Lung (tissue), 11 donors: ENCODE measurements at regions not wholly inside any gene's neighbourhood (a gene's known extent, or its start where the extent isn't known, plus 50 kb on each side); places are given as distances from the start of the nearest gene placed in this dataset.

Experiments
- ATAC-seq: fragments of 200-7000 bp; cut with Tn5 transposase; one replicate; pipeline ENCODE4 v1.9.1; 2020; ENCODE audit warnings: moderate number of reproducible peaks; ENCODE audit not compliant: insufficient read depth, low FRiP score
- DNase-seq, 3 donors: peaks; one replicate each; pipeline ENCODE4 v3.0.0-alpha.2; 2013 to 2017
- H3K27ac ChIP-seq, 2 donors: one replicate each; pipeline ENCODE4 v1.5.1; 2013; ENCODE audit warnings: mild to moderate bottlenecking in 2 of 2, moderate library complexity in 2 of 2, control low read depth in 1 of 2, inconsistent platforms in 1 of 2, low read depth in 1 of 2, low read length in 1 of 2
- H3K27me3 ChIP-seq, 3 donors: one replicate each; pipeline ENCODE4 v1.5.1; 2013; ENCODE audit warnings: low read length in 2 of 3; ENCODE audit not compliant: control insufficient read depth in 3 of 3, insufficient read depth in 3 of 3
- H3K36me3 ChIP-seq, 4 donors: one replicate each; pipeline ENCODE4 v1.5.1; 2013; ENCODE audit warnings: low read length in 4 of 4, mild to moderate bottlenecking in 1 of 4, moderate library complexity in 1 of 4; ENCODE audit not compliant: control insufficient read depth in 4 of 4, insufficient read depth in 4 of 4
- H3K4me1 ChIP-seq, 5 donors: one replicate each; pipeline ENCODE4 v1.5.1; 2013; ENCODE audit warnings: low read length in 5 of 5, mild to moderate bottlenecking in 2 of 5, moderate library complexity in 1 of 5; ENCODE audit not compliant: control insufficient read depth in 5 of 5, insufficient read depth in 5 of 5
- H3K4me3 ChIP-seq: one replicate; pipeline ENCODE4 v1.5.1; 2013; ENCODE audit warnings: mild to moderate bottlenecking, control low read depth, moderate library complexity
- H3K9ac ChIP-seq, 2 donors: one replicate each; pipeline ENCODE4 v1.5.1; 2013; ENCODE audit warnings: low read length in 2 of 2, control low read depth in 1 of 2; ENCODE audit not compliant: insufficient read depth in 1 of 2
- H3K9me3 ChIP-seq, 4 donors: one replicate each; pipeline ENCODE4 v1.5.1; 2013; ENCODE audit warnings: low read length in 3 of 4, mild to moderate bottlenecking in 1 of 4, moderate library complexity in 1 of 4; ENCODE audit not compliant: control insufficient read depth in 4 of 4, insufficient read depth in 3 of 4
- WGBS, 2 donors: extraction: QIAGEN DNeasy Blood & Tissue Kit; methylation state at CpG; one replicate each; pipeline ENCODE4 v1.1.7; 2013; 5-methylcytosine and 5-hydroxymethylcytosine counted together
- TF ChIP-seq, protein P1 (sequence below): IDR thresholded peaks from 2 replicates; pipeline ENCODE4 v1.5.1; 2012; ENCODE audit warnings: mild to moderate bottlenecking; ENCODE audit errors: control extremely low read depth, extremely low read depth
- donor health status: control.
- donor health status: control.
- donor health status: Bipolar disorder and iron deficiency.
- donor health status: healthy.
- donor health status: DM: yes; HTN: yes; CAD: no.

DNA sequence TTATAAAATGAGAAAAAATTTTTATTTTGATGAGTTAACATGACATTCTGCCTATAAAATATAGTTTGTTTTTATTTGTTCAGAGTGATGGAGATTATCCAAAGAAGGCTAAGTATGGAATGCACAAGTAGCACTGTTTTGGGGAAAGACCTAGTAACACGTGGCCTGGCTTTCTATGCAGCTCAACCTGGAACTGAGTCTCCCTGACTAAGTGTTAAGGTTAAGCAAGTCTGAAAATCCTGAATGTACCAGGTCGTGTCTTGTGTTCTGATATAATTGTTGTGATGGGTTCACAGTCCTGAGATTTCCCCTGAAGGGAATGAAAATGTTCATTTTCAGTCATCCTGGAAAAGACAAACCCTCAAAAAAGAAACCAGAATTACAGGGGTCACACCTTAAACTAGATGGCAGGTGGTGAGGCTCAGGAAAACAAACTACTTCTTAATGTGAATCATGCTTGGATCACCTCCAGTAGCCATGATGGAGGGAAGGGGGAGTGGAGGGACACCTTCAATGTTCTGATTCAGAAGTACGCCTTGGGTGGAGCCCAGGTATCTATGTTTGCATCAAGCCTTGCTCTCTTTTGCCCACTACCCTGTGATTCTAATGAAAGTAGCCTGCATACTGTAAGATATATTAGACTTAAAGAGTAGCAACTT is 236.8 kb downstream of the ALX1 start:
- TF ChIP-seq, protein P1, sequence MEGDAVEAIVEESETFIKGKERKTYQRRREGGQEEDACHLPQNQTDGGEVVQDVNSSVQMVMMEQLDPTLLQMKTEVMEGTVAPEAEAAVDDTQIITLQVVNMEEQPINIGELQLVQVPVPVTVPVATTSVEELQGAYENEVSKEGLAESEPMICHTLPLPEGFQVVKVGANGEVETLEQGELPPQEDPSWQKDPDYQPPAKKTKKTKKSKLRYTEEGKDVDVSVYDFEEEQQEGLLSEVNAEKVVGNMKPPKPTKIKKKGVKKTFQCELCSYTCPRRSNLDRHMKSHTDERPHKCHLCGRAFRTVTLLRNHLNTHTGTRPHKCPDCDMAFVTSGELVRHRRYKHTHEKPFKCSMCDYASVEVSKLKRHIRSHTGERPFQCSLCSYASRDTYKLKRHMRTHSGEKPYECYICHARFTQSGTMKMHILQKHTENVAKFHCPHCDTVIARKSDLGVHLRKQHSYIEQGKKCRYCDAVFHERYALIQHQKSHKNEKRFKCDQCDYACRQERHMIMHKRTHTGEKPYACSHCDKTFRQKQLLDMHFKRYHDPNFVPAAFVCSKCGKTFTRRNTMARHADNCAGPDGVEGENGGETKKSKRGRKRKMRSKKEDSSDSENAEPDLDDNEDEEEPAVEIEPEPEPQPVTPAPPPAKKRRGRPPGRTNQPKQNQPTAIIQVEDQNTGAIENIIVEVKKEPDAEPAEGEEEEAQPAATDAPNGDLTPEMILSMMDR: no peak
- H3K27ac ChIP-seq: no peak overlapping the region
- 71 to 82% methylated on average over 3 of the region's 3 CpGs for WGBS, 2 donors

GRCh38 chr12:85519163-85519562 is 239.1 kb downstream of the ALX1 start:
- Histone ChIP-seq H3K4me1 (no peaks in the 10 kb centered on the region), H3K9ac (no peak overlapping the region), H3K36me3 (no peaks in the 10 kb centered on the region), H3K4me3 (no peak overlapping the region), H3K27me3 (no peaks in the 10 kb centered on the region), H3K27ac (no peak overlapping the region), H3K9me3 (no peaks in the 10 kb centered on the region)
- DNase-seq (no peak), ATAC-seq (no peak)
- 71 to 73% methylated on average over 3 of the region's 3 CpGs for WGBS, 2 donors
- TF ChIP-seq, protein P1: no peak

More for the DNA sequence above, 236.8 kb downstream of the ALX1 start:
- Histone ChIP-seq H3K4me3 (no peak overlapping the region), H3K9me3 (no peaks in the 10 kb centered on the region), H3K9ac (no peak overlapping the region), H3K27me3 (no peaks in the 10 kb centered on the region), H3K4me1 (no peaks in the 10 kb centered on the region), H3K36me3 (no peaks in the 10 kb centered on the region)
- no peak for DNase-seq
- ATAC-seq: no peak

DNA sequence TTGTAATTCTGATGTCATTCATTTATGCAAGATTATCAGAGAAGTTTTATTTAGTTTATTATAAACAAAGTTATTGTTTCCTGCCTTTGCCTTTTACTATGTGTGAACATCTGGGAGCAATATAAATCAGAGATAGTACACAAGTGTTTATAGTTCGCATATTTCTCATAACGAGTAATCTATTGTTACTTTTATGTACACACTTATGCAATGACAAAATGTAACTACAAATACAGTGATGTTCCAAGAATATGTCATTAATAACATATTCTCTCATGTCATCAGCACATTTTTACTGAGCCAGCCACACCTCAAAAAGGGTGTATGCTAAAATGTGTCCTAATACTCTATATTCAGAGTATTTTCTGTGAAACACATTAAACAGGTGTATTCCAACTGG is 243.2 kb downstream of the ALX1 start:
- Histone ChIP-seq H3K9me3 (no peaks in the 10 kb centered on the region), H3K27me3 (no peaks in the 10 kb centered on the region), H3K4me1 (no peaks in the 10 kb centered on the region), H3K36me3 (no peaks in the 10 kb centered on the region), H3K27ac (no peak overlapping the region), H3K9ac (no peak overlapping the region), H3K4me3 (no peak overlapping the region)
- TF ChIP-seq, protein P1: no peak
- no peak for DNase-seq
- no peak for ATAC-seq
- WGBS, 2 donors: 52 to 65% methylated on average over 2 of the region's 2 CpGs

DNA sequence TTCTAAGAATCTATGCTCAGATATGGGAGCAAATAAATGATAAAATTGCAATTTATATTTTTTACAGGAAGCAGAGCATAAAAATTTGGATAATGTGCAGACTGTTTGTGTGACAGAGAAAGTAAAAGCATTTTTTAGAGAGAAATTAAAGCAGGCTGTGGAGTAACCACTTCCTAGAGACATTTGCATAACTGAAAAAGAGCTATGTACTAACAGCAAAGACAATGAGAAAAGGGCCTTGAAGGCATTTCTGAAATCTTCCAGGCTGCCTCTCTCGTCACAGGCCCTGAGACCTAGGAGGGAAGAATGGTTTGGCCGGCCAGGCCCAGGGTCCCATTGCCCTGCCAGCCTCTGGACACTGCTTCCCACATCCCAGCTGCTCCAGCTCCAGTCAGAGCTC is 247.2 kb downstream of the ALX1 start:
- no peaks in the 10 kb centered on the region for H3K36me3 ChIP-seq
- no peak overlapping the region for H3K27ac ChIP-seq
- no peaks in the 10 kb centered on the region for H3K4me1 ChIP-seq
- H3K4me3 ChIP-seq: no peak overlapping the region
- H3K9me3 ChIP-seq: no peaks in the 10 kb centered on the region
- DNase-seq (no peak), ATAC-seq (no peak)
- TF ChIP-seq, protein P1: no peak
- no peak overlapping the region for H3K9ac ChIP-seq
- 55 to 75% methylated on average over 2 of the region's 2 CpGs for WGBS, 2 donors
- no peaks in the 10 kb centered on the region for H3K27me3 ChIP-seq
